AG08396 (cell line): ENCODE measurements at regions not wholly inside any gene's neighbourhood (a gene's known extent, or its start where the extent isn't known, plus 50 kb on each side); places are given as distances from the start of the nearest gene placed in this dataset.

ENCODE experiments used
- DNase-seq: peaks from one replicate; pipeline ENCODE4 v3.0.0; 2012; ENCODE audit warnings: low spot score, mixed read lengths

DNA sequence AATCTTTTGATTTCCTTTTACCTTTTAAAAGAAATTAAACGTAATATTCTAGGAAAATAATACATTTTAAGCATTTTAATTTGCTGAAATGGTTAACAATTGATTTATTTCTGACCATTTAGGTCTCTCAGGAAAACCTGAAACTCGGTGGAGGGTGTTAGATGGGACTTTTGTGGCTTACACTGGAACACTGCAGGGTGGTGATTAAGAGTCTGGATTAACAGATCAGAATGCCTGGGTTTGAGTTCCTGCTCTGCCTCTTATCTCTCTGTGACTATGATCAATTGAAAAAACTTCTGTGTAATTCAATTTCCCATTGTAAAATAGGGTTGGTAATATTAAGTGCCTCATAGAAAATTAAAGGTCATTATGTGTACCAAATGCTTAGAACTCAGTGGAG is 168.7 kb downstream of the UBE2E3 start:
- no peak for DNase-seq

DNA sequence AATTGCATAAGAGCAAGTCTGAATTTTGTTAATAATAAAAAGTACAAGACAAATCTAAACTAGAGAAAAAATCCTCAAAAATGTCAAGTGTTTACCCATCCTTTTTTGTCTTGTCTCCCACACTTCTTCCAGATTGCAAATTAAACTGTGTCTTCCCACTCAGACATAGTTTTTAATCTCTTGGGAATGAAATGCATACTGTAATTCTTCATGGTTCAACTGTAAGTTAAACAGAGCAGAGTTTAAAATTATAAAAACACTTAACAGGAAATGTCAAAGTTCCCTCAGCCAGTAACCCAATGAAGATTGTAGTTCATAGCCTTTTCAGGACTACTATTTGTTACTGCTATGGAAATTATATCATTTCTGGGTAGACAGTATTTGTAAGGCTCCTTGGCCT is 171.8 kb downstream of the UBE2E3 start:
- DNase-seq: no peak

DNA sequence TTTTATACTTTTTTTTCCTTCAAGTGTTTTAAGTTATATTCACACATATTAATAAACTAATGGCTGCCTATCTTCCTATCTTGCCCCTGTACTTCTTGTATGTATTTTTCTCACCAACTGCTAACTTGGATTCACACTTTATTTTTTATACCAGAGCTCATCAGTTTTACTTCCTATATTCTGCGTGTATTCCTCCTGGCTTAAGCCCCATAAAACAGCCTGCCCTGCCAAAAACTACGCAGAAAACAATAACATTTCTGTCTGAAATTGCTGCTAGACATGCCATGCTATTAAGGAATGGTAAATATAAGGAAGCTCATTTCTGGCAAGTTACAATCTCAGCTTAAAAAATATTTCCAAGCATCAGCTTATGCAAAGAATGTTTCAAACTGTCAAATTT is 172.3 kb downstream of the UBE2E3 start:
- no peak for DNase-seq

DNA sequence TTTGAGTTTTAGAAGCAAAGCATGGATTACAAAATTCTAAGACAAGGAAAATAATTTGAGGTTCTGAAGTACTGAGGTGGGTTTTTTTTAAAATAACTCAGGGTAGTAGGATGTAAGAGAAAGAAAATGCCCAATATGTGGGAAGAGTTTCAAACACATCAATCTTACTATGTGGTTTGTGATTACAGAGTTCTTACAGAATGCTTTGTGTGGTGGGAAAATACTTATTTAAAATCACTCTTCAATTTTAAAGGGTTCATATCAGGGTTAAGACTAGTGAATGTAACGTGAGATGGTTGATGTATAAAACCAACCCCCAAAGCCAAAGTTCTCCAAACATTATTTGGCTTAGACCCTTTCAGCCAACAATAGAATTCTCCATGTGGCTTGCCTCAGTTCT is 173.5 kb downstream of the UBE2E3 start:
- no peak for DNase-seq

DNA sequence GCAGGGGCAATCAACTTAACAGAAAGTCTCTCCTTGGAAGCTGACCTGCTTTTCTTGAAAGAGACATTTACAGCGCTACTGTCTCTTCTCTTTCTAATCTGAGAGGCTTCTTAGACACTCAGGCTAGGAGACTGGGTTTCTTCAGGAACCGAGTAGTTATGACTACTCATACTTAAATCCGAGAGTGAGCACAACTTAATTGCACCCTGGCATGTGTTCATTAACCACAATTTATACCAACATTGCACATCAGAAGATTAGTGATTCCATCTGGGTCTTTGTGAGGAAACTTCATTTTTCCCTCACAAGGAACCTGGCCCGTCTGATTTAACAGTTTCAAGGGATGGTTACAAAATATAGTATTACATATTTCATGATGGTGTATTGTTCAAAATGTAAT is 176.9 kb downstream of the UBE2E3 start:
- DNase-seq: peak; percentile 7

DNA sequence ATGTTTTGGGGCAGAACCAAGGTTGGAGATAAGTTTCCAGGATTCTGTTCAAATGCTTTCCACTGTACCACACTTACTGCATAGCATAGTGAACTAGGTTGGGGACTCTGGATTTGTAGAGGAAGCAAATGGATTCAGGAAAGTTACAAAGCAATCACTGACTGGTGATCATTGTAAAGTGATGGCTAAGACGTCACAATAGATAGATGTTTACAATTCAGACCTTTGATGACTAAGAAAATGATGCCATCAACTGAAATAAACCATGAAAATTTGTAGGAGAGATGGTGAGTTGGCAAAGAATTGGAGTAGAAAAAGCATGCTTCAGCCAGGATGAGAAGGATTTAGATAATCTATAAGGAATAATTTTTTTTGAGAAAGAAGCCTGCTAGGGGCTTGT is 178.0 kb downstream of the UBE2E3 start:
- peak; percentile 7 for DNase-seq

DNA sequence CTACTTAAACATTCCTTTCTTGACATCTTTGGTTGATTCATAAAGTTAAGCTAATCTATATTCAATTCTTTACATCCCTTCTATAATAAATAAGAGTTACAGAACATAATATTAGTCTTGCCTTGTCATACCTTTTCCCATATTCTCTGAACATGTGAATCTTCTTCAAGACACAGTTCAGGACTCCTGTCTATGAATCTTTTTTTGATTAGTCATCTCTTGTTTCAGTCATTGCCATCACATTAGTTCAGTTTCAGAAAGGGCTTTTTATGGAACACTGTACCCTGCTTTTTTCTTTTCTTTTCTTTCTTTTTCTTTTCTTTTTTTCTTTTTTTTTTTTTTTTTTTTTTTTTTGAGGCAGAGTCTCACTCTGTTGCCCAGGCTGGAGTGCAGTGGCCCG is 181.2 kb downstream of the UBE2E3 start:
- DNase-seq: no peak

DNA sequence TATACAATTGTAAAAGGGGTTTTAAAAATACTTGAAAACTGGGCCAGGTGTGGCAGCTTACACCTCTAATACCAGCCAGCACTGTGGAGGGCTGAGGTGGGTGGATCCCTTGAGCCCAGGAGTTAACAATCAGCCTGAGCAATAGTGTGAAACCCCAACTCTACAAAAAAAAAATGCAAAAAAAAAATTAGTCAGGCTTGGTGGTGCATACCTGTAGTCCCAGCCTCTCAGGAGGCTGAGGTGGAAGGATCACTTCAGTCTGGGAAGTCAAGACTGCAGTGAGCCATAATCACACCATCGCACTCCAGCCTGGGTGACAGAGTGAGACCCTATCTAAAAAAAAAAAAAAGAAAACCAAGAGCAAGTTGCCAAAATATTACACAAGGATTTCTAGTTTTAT is 182.7 kb downstream of the UBE2E3 start:
- DNase-seq: no peak

DNA sequence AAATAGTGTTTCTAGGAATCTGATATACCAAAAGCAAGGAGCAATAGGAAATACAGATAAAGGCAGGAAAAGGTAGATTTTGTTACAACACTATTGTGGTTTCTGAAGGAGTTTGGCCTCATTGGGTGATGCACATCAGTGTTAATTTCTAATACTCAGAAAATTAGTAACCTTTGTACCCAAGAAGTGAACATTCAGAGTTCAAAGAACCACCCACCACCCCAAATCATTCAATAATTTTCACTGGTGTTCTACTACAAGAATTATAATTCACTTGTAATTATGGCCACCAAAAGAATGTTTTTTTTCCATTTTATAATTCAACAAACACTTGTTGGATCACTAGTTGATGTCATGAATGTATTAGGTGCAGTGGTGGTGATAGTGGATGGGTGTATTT is 183.3 kb downstream of the UBE2E3 start:
- DNase-seq: no peak

DNA sequence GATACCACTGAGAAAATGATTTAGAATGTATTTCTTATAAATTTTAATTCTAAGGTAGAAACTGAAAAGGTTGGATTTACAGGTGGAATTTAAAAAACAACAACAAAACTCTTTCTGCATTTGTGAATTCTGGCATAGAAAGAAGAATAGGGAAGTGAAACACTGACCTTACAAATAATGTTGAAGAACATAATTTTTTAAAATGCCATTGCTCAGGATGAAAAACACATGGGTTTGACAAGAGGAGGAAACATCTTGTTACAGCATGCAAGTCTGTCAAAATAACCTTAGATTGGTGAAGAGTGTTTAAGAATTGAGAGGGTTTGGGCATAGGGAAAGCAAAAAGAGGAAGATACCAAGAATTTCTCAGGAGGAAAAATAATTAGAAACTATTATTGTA is 184.3 kb downstream of the UBE2E3 start:
- no peak for DNase-seq

DNA sequence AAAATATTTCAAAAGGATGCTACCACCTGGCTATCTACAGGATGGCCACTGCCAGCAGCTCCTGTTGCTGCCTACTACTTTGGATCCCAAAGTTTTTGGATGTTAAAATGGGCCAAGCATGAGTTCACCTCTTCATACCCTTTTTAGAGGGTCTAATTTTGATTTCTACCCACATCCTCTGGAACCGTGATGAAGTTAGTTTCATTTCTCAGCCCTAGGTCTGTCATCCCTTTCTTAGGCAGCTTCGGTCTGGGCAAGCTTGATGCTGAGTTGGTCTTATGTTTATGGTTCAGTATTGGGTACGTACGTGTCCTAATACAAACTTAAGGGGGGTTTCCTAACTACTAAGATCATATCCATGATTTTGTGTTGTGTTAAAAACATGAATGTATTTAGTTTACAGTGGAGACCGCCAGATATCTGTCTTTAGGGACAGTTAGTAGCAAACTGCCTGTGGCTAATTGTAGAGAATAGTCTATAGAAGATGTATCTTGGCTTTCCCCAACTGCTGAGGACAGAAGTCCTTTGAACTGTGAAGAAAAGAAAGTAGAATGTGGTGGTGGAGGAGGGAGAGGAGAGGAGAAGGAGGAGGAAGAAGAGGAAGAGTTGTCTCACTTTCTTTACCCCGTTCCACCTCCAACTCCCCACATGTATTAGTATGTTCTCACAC is 184.9 kb downstream of the UBE2E3 start:
- no peak for DNase-seq

DNA sequence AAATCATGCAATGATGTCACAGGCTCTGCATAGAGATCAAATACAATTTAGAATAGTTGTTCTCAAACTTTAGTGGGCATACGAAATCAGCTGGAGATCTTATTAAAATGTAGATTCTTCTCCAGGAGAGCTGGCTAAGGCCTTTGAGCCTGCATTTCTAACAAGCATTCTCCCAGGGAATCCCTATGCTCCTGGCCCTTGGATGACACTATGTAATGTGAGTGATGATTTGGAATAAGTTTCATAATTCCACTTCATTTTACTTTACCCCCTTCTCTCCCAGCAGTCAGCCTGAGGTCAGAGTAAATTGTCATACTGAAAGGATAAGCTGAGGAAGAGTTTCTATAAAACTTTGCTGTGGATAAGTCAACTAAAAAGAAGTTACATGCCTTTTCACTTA is 189.1 kb downstream of the UBE2E3 start:
- no peak for DNase-seq

DNA sequence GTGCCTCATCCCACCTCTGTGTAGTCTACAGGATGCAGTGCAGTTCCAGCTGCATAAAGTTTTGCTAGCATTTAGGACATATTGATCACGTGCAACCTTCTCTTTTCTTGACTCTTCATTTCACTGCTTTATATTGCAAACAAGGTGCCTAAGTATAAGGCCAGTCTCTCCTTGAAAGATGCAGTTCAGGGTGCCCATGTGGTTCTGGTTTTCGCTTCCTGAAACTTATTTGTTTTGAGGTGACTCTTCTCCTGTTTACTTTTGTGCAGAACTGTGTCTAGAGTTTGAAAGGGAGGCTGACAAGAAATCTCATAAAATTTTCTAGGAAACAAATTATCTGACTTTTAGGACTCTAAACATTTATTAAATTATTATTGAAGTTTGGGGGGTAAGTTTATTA is 189.9 kb downstream of the UBE2E3 start:
- DNase-seq: no peak

DNA sequence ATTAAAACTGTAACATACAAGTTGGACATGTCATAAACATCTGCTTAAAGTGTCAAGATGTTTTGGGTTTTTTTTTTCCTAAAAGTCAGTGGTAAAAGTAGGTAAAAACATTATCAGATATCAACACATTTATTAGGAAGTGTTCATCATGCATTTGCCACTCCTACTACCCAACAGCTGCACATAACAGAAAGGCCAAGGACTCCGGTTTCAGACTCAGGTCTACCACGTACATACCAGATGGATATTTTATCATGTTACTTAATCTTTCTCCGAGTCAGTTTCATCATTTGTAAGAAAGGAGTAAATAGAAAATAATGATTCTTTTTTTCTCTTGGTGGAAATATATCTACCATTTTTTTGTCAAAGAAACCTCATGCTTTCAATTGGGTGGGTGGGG is 192.3 kb downstream of the UBE2E3 start:
- no peak for DNase-seq

DNA sequence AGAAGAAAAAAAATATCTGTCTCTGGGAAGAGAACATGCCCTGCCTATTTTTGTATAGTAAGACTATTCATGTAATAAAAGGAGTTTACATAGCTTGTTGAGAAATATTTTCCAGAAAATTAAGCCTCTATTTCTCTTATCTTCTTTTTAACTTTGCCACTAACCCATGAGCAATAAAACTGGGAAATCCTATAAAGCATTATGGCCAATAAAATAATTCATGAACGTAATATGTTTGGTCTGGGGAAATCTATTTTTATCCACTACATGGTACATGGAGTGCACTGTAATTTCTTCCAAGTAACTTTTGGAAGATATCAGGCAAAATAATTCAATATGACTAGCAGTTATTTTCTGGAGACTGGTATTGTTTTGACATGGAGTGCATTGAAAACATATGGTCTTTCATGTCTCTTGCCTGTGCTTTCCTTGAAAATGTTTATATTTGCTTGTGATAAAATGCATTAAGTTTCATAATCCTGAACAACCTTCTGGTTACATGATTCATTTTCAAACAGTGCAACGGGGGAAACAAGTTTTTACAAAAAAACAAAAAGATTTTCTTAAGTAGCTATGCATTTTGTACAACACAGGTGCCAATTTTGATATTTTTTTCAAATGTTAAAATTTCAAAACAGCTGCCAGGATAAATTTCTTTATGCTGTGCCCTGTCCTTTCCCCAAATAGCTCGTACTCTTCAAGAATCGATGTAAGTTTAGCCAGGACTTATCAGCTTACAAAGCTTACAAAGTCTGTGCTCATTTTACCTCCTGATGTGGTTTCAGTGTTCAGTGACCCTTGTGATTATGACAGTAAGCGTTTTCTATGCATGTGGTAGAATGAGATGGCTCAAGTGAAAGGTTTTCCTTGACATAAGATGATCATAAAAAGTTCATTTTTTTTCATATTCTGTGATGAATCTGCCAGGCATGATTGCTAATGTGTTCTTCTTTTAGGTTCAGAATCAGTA is 194.5 kb downstream of the UBE2E3 start:
- DNase-seq: no peak

DNA sequence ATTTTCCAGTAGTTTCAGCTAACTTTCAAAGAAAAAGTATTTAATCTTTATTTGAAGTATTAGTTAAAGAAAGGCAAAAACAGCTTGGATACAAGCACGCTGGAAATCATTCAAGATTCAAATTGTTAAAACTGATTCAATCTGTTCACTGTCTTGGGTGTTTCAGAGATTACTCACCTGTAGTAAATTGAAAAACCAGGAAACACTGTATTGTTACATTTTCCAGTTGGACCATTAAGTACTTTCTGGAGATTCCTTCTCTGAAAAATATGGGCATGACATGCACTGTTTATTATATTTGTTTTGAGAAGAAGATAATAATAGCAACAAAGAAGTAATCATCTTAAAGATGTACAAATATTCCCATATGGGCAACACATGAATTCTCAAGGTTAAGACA is 196.1 kb downstream of the UBE2E3 start:
- DNase-seq: no peak

DNA sequence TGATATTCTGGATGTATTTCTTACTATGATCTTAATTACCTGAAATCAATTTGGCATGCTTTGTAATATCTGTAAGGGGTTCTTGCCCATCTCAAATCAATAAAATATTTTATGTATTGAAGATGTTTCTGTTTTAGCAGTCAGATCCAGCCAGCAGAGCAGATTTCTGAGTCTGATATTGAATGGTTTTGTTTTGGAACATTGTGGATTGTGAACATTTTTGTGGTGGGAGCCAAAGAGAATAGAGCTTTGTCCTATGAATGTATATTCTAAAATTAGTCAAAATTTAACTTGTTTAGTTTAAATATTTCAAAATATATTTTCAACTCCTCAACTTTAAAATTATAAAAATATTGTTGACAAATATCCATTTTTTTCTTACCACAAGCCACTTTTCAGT is 197.0 kb downstream of the UBE2E3 start:
- no peak for DNase-seq

DNA sequence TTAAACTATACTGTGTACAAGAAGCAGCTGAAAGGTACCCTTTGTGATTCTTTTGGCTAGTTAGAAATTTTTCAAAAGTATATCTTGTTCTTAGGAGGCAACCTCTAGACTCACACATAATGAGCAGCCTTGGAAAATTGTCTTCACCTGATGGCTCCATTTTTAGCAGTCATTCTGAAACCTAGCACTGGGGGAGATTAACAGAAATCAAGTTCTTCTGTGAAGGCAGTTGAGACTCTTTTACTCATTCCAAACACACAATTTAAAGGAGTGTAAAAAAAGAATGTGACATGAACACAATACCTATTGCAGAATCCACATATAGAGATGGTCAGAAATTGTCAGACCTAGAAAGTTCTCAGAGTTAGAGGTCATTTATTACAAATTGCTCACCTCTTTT is 197.7 kb downstream of the UBE2E3 start:
- DNase-seq: no peak

DNA sequence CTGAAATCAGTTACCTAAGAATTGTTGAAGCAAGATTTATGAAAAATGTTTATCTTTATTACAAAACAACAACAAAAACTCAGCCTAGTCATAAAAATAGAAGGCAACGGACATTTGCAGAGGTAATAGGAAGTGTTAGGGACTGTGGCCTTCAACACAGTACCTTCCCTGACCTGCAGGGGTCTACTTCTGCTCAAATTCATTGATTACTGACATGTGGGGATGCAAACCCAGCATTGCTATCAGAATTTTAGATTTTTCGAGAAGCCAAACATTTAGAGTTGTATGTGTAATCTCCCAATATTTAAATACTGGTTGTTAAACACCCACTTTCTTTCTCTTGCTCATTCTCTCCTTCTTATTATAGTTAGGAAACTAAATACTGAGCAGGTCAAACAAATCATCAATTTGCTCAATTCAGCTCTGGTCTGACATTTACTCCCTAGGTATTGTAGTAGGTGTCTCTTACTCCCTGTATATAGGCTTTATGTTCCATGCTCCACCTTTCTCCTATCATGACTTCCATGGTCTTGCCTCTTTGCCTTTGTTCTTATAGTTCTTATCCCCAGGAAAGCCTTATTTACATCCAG is 198.5 kb downstream of the UBE2E3 start:
- DNase-seq: no peak

DNA sequence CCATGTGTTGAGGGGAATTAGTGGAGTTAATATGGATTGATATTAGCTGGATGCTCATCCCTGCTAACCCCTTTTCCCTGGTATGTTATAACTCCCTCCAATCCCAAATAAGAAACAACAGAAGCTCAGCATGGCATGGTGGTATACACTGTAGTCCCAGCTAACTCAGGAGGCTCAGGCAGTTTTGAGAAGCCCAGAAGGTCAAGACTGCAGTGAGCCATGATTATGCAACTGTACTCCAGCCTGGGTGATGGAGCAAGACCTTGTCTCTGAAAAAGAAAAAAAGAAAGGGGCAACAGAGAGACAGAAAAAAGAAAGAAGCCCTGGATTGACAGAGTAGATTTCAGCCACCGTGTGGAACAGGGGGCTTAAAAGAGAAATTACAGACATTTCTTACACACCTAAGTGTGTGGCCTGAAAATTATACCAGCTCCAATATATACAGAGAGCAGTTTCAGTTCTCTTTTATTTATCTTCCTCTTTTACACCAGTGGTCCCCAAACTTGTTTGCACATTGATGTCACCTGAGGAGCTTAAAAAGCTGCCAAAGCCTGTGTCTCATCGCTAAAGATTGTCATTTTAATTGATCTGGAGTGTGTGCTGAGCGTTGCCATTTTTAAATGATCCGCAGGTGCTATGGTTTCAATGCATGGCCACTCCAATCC is 203.6 kb downstream of the UBE2E3 start:
- no peak for DNase-seq

DNA sequence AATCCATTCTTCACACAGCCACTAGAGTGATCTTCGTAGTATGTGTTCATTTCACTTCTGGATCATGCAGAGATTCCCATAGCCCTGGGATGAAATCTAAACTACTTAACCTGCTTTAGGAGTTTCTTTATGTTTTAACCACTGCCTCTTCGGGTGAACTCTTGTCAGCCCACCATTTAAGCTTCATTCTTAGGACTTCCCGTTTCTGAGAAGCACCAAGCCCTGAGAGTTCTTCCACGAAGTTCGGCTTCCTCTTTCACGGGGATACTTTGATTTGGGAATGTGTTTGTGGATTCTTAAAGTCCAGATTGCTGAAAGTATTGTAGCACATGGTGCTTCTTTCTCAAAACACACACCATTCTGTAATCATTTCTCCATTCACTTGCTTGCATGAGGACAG is 205.0 kb downstream of the UBE2E3 start:
- no peak for DNase-seq

DNA sequence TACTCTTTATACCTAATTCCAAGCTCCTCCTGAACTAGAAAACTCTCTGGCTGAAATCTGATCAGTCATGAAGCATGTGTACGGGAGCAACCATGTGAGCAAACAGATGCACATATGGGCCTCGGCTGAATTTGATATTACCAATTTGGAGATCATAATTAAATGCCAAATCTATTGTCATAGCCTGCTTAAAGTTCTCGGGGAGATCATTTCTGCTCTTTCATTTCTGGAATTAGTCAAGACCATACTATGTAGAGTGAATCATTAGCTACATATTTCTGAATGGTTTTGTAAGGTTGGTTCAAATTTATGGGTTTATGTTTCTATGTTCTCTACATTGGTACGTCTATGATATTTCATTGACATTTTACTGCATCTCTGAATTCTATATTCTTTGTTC is 205.5 kb downstream of the UBE2E3 start:
- no peak for DNase-seq

DNA sequence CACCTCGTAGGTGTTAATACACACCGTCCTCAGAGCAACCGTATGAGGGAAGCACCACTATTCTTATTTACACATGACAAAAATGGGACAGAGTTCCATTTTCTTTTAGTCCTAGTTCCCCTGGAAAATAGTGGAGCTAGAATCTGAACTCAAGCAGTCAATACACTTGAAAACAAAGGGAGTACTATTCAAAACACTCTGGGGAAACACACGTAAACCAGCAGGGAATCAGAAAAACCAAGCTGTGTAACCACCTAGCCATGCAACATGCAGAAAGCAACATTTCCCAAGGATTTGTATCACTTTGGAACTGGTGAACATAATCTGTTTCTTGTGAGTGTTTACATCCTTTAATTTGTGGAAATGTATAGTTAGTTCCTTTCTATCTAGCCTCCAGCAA is 208.2 kb downstream of the UBE2E3 start:
- DNase-seq: no peak
